ENCODE measurements at regions not wholly inside any gene's neighbourhood (a gene's known extent, or its start where the extent isn't known, plus 50 kb on each side); places are given as distances from the start of the nearest gene placed in this dataset.

- TF ChIP-seq, protein P1, sequence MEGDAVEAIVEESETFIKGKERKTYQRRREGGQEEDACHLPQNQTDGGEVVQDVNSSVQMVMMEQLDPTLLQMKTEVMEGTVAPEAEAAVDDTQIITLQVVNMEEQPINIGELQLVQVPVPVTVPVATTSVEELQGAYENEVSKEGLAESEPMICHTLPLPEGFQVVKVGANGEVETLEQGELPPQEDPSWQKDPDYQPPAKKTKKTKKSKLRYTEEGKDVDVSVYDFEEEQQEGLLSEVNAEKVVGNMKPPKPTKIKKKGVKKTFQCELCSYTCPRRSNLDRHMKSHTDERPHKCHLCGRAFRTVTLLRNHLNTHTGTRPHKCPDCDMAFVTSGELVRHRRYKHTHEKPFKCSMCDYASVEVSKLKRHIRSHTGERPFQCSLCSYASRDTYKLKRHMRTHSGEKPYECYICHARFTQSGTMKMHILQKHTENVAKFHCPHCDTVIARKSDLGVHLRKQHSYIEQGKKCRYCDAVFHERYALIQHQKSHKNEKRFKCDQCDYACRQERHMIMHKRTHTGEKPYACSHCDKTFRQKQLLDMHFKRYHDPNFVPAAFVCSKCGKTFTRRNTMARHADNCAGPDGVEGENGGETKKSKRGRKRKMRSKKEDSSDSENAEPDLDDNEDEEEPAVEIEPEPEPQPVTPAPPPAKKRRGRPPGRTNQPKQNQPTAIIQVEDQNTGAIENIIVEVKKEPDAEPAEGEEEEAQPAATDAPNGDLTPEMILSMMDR (IDR thresholded peaks at IDR 0.05; ENCODE audit: low read depth, low read length) = no peak
- no peak overlapping the region for H3K4me3 ChIP-seq (ENCODE audit: low read depth, low read length)
These were observed 99.6 kb upstream of the MBOAT2 start for GRCh38 chr2:9102861-9103662.

GRCh38 chr2:9101763-9102425 lies 98.4 kb upstream of the MBOAT2 start:
- TF ChIP-seq, protein P1 (IDR thresholded peaks at IDR 0.05; ENCODE audit: low read depth, low read length) = no peak
- no peak overlapping the region for H3K4me3 ChIP-seq (ENCODE audit: low read depth, low read length)

DNA sequence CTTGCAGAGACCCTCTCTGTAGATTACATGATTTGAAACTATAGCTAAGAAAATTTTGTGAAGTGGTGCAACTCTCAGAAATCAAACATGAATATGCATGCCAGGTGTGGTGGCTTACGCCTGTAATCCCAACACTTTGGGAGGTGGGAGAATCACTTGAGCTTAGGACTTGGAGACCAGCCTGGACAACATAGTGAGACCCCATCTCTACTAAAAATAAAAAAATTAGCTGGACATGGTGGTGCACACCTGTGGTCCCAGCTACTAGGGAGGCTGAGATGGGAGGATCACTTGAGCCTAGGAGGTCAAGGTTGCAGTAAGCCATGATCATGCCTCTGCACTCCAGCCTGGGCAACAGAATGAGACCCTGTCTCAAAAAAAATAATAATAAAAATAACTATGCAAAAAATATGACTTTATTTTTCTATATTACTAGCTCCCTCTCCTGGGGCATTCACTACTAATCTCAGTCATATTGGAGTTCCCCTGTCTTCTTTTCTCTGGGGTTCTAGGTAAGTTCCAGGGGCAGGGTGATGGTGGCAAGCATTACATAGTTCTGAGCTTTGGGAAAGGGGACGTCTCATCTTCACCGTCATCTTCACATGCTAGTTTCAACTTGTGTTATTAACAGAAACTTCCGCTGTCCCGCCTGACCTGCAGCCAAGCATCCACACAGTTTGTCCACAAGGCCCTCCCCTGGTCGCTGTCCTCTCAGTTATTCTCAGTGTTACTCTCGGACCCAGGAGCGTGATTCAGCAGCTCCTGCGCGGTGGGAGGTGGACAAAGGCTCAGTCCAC lies 96.8 kb upstream of the MBOAT2 start:
- TF ChIP-seq, protein P1 (IDR thresholded peaks at IDR 0.05; ENCODE audit: low read depth, low read length) = no peak

GRCh38 chr2:9099341-9099751 lies 95.9 kb upstream of the MBOAT2 start:
- H3K4me3 ChIP-seq (ENCODE audit: low read depth, low read length) = no peak overlapping the region
- TF ChIP-seq, protein P1 (IDR thresholded peaks at IDR 0.05; ENCODE audit: low read depth, low read length) = no peak

More for the DNA sequence above, 96.8 kb upstream of the MBOAT2 start:
- H3K4me3 ChIP-seq (ENCODE audit: low read depth, low read length) = no peak overlapping the region

DNA sequence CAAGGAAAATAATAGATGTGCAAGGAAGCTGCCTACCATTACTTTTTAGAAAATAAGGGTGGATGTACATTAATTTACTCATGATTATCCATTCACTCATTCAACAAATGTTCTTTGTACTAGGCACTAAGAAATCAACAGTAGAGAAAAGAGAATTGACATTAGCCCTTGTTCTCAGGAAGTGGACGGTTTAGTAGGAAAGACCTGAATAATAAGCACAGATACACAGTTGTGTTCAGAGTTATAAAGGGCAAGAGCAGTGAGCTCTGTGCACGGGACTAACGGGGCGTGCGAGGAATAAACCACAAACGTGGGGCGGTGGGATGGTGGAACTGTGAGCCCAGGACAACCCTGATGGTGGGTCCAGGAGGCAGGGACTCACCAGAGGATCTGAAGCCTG lies 94.4 kb upstream of the MBOAT2 start:
- H3K4me3 ChIP-seq (ENCODE audit: low read depth, low read length) = no peak overlapping the region
- TF ChIP-seq, protein P1 (IDR thresholded peaks at IDR 0.05; ENCODE audit: low read depth, low read length) = no peak

DNA sequence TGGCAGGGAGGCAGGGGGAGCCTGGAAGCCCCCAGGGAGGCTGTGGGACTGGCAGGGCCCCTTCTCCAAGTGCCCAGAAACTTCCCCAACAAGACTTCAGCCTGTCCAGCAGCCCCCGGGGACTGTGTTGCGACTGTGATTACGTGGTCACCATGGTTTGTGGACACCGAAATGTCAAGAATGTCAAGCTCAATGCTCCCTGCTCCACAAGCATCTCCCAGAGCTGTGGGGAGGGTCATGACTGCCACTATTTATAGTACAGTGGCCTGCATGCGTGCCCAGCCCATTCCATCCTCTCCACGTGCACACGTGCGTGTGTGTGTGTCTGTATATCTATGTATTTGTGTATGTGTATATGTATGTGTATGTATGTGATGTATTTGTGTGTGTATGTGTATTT lies 93.8 kb upstream of the MBOAT2 start:
- H3K4me3 ChIP-seq (ENCODE audit: low read depth, low read length) = no peak overlapping the region
- TF ChIP-seq, protein P1 (IDR thresholded peaks at IDR 0.05; ENCODE audit: low read depth, low read length) = no peak
